WTC11 (cell line): ENCODE measurements at regions not wholly inside any gene's neighbourhood (a gene's known extent, or its start where the extent isn't known, plus 50 kb on each side); places are given as distances from the start of the nearest gene placed in this dataset.

ENCODE experiments used
- ATAC-seq: fragments of 200-7000 bp; cut with Tn5 transposase; 2 replicates; pipeline ENCODE4 v1.10.0; 2021; ENCODE audit warnings: mild to moderate bottlenecking, moderate library complexity
- CTCF ChIA-PET: fragments of 300-600 bp; sonication (Branson Sonifier 250); formaldehyde crosslinking; loops from one replicate; lab custom pipeline; 2021; ENCODE audit warnings: antibody characterized with exemption; lab: Charles Lee
- POLR2A ChIA-PET: fragments of 350-600 bp; sonication (Branson Sonifier 250); formaldehyde crosslinking; loops from one replicate; lab custom pipeline; 2021; ENCODE audit warnings: antibody characterized with exemption; lab: Charles Lee
- DNase-seq: peaks from one replicate; pipeline ENCODE4 v3.0.0; 2021; ENCODE audit warnings: low spot score
- H3K27ac Mint-ChIP-seq: 2 replicates; pipeline ENCODE4 v1.8.0; 2021; ENCODE audit warnings: mixed read lengths
- H3K27me3 Mint-ChIP-seq: 2 replicates; pipeline ENCODE4 v1.8.0; 2021; ENCODE audit warnings: low read depth, mild to moderate bottlenecking, moderate library complexity, mixed read lengths
- H3K36me3 Mint-ChIP-seq: 2 replicates; pipeline ENCODE4 v1.8.0; 2021; ENCODE audit warnings: mixed read lengths
- H3K4me1 Mint-ChIP-seq: 2 replicates; pipeline ENCODE4 v1.8.0; 2022; ENCODE audit warnings: mixed read lengths
- H3K4me3 Mint-ChIP-seq: 2 replicates; pipeline ENCODE4 v1.8.0; 2021; ENCODE audit warnings: mild to moderate bottlenecking, moderate library complexity, mixed read lengths
- H3K9me3 Mint-ChIP-seq: 2 replicates; pipeline ENCODE4 v1.8.0; 2021; ENCODE audit warnings: mixed read lengths
- ETV6 ChIP-seq: sonication (generic); formaldehyde crosslinking; IDR thresholded peaks from 2 replicates; pipeline ENCODE4 v1.8.1; 2022; ENCODE audit warnings: mild to moderate bottlenecking, missing genetic modification reagents
- FOXP1 ChIP-seq: sonication (generic); formaldehyde crosslinking; IDR thresholded peaks from 2 replicates; pipeline ENCODE4 v1.8.0; 2022; ENCODE audit warnings: missing genetic modification reagents, mild to moderate bottlenecking, moderate library complexity, borderline replicate concordance
- GTF2I ChIP-seq: fragments of 250-450 bp; sonication (Bioruptor Pico); conservative IDR thresholded peaks from 2 replicates; pipeline ENCODE4 v1.4.0; 2021; ENCODE audit warnings: mild to moderate bottlenecking
- JUN ChIP-seq: sonication (generic); formaldehyde crosslinking; IDR thresholded peaks from 2 replicates; pipeline ENCODE4 v1.8.0; 2023; ENCODE audit warnings: mild to moderate bottlenecking, missing genetic modification reagents
- KAT7 ChIP-seq: sonication (generic); formaldehyde crosslinking; IDR thresholded peaks from 2 replicates; pipeline ENCODE4 v1.8.1; 2023; ENCODE audit warnings: missing genetic modification reagents, mild to moderate bottlenecking, borderline replicate concordance
- NFATC4 ChIP-seq: fragments of 250-450 bp; sonication (Bioruptor Pico); IDR thresholded peaks from 2 replicates; pipeline ENCODE4 v1.9.0; 2021; ENCODE audit warnings: mild to moderate bottlenecking
- NR1H2 ChIP-seq: sonication (generic); formaldehyde crosslinking; IDR thresholded peaks from 2 replicates; pipeline ENCODE4 v1.9.0; 2021; ENCODE audit warnings: mild to moderate bottlenecking, moderate library complexity, missing genetic modification reagents
- NR2C2 ChIP-seq: sonication (generic); formaldehyde crosslinking; IDR thresholded peaks from 2 replicates; pipeline ENCODE4 v1.8.0; 2022; ENCODE audit warnings: mild to moderate bottlenecking, missing genetic modification reagents
- SP1 ChIP-seq: sonication (generic); formaldehyde crosslinking; conservative IDR thresholded peaks from 2 replicates; pipeline ENCODE4 v1.8.1; 2022; ENCODE audit warnings: missing genetic modification reagents
- TP53 ChIP-seq: sonication (generic); formaldehyde crosslinking; IDR thresholded peaks from 2 replicates; pipeline ENCODE4 v1.8.1; 2023; ENCODE audit warnings: mild to moderate bottlenecking, missing genetic modification reagents
- ZBTB21 ChIP-seq: sonication (generic); formaldehyde crosslinking; IDR thresholded peaks from 2 replicates; pipeline ENCODE4 v1.8.1; 2023; ENCODE audit warnings: mild to moderate bottlenecking, missing genetic modification reagents, borderline replicate concordance
- ZNF219 ChIP-seq: sonication (generic); formaldehyde crosslinking; IDR thresholded peaks from 2 replicates; pipeline ENCODE4 v1.8.0; 2023; ENCODE audit warnings: missing genetic modification reagents, mild to moderate bottlenecking, borderline replicate concordance
- ZNF317 ChIP-seq: sonication (generic); formaldehyde crosslinking; IDR thresholded peaks from 2 replicates; pipeline ENCODE4 v1.8.1; 2023; ENCODE audit warnings: low read depth, mild to moderate bottlenecking, moderate library complexity, missing genetic modification reagents, borderline replicate concordance
- ZNF671 ChIP-seq: fragments of 250-450 bp; sonication (Bioruptor Pico); IDR thresholded peaks from 2 replicates; pipeline ENCODE4 v1.8.0; 2021; ENCODE audit warnings: mild to moderate bottlenecking
- TF ChIP-seq, protein P1 (sequence below): sonication (generic); formaldehyde crosslinking; IDR thresholded peaks from 2 replicates; pipeline ENCODE4 v1.8.0; 2023; ENCODE audit warnings: mild to moderate bottlenecking, missing genetic modification reagents
- TF ChIP-seq, protein P2 (sequence below): sonication (generic); formaldehyde crosslinking; IDR thresholded peaks from 2 replicates; pipeline ENCODE4 v1.8.1; 2023; ENCODE audit warnings: mild to moderate bottlenecking, missing genetic modification reagents, moderate library complexity
- TF ChIP-seq, protein P3 (sequence below): fragments of 250-450 bp; sonication (Bioruptor Pico); IDR thresholded peaks from 2 replicates; pipeline ENCODE4 v1.9.0; 2021; ENCODE audit warnings: moderate library complexity, mild to moderate bottlenecking, inconsistent platforms, borderline replicate concordance
- TF ChIP-seq, protein P4 (sequence below): sonication (generic); formaldehyde crosslinking; IDR thresholded peaks from 2 replicates; pipeline ENCODE4 v1.8.1; 2022; ENCODE audit warnings: mild to moderate bottlenecking, missing genetic modification reagents, moderate library complexity, borderline replicate concordance
- TF ChIP-seq, protein P5 (sequence below): sonication (generic); formaldehyde crosslinking; IDR thresholded peaks from 2 replicates; pipeline ENCODE4 v1.8.0; 2022; ENCODE audit warnings: mild to moderate bottlenecking, missing genetic modification reagents

DNA sequence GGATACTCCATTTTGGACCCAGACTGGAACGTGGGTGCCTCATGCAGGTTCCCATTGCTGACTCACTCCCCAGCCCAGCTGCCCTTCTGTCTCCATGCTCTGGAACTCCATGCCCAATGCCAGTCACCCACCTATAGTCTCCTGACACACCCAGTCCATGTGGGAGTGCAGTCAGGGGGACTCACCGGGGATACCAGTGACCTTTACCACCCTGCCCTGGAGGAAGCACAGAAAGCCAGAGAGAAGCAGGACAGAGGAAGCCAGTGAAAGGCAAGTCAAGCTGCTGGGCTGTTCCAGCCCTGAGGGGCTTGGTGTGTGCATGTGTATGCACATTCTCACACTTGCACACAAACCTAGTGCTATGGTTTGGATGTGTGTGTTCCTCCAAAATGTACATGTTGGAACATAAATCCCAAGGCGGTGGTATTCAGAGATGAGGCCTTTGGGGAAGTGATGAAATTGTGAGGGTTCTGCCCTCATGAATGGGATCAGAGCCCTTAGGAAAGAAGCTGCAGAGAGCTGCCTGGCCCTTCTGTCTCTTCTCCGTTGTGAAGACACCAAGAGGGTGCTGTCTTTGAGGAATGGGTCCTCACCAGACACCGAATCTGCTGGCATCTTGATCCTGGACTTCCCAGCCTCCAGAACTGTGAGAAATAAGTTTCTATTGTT is 121.4 kb upstream of the MAFB start:
- Mint-ChIP-seq H3K36me3 (no peaks in the 10 kb centered on the region), H3K4me1 (no peaks in the 10 kb centered on the region), H3K27me3 (peaks cover 3% of the 10 kb centered on the region), H3K4me3 (no peak overlapping the region), H3K9me3 (no peaks in the 10 kb centered on the region), H3K27ac (no peak overlapping the region)
- ChIA-PET POLR2A (interaction anchor here (0.6 kb wide), 1 partner anchor 98 kb away, joined by 3 read pairs; no protein-coding TSS in a partner anchor), CTCF (interaction anchor here (1.2 to 2.6 kb wide), 5 partner anchors 17 to 153 kb away, joined by 3 to 8 read pairs (median 6); no protein-coding TSS in a partner anchor)
- ATAC-seq, result no peak
- TF ChIP-seq, protein P1, sequence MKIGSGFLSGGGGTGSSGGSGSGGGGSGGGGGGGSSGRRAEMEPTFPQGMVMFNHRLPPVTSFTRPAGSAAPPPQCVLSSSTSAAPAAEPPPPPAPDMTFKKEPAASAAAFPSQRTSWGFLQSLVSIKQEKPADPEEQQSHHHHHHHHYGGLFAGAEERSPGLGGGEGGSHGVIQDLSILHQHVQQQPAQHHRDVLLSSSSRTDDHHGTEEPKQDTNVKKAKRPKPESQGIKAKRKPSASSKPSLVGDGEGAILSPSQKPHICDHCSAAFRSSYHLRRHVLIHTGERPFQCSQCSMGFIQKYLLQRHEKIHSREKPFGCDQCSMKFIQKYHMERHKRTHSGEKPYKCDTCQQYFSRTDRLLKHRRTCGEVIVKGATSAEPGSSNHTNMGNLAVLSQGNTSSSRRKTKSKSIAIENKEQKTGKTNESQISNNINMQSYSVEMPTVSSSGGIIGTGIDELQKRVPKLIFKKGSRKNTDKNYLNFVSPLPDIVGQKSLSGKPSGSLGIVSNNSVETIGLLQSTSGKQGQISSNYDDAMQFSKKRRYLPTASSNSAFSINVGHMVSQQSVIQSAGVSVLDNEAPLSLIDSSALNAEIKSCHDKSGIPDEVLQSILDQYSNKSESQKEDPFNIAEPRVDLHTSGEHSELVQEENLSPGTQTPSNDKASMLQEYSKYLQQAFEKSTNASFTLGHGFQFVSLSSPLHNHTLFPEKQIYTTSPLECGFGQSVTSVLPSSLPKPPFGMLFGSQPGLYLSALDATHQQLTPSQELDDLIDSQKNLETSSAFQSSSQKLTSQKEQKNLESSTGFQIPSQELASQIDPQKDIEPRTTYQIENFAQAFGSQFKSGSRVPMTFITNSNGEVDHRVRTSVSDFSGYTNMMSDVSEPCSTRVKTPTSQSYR (CRISPR knock-in tag), result no peak
- no peak for TF ChIP-seq ETV6
- TF ChIP-seq, protein P2, sequence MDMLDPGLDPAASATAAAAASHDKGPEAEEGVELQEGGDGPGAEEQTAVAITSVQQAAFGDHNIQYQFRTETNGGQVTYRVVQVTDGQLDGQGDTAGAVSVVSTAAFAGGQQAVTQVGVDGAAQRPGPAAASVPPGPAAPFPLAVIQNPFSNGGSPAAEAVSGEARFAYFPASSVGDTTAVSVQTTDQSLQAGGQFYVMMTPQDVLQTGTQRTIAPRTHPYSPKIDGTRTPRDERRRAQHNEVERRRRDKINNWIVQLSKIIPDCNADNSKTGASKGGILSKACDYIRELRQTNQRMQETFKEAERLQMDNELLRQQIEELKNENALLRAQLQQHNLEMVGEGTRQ (CRISPR knock-in tag), result no peak
- TF ChIP-seq KAT7, result no peak
- no peak for TF ChIP-seq NR2C2 (CRISPR knock-in tag)
- TF ChIP-seq ZNF671 (CRISPR knock-in tag), result no peak
- TF ChIP-seq, protein P3, sequence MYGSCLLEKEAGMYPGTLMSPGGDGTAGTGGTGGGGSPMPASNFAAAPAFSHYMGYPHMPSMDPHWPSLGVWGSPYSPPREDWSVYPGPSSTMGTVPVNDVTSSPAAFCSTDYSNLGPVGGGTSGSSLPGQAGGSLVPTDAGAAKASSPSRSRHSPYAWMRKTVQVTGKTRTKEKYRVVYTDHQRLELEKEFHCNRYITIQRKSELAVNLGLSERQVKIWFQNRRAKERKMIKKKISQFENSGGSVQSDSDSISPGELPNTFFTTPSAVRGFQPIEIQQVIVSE, result no peak
- TF ChIP-seq SP1 (CRISPR knock-in tag), result no peak
- no peak for TF ChIP-seq JUN
- TF ChIP-seq GTF2I (CRISPR knock-in tag), result no peak
- no peak for TF ChIP-seq NR1H2 (CRISPR knock-in tag)
- TF ChIP-seq ZNF317, result no peak
- TF ChIP-seq ZNF219 (CRISPR knock-in tag), result no peak
- TF ChIP-seq ZBTB21 (CRISPR knock-in tag), result no peak
- TF ChIP-seq, protein P4, sequence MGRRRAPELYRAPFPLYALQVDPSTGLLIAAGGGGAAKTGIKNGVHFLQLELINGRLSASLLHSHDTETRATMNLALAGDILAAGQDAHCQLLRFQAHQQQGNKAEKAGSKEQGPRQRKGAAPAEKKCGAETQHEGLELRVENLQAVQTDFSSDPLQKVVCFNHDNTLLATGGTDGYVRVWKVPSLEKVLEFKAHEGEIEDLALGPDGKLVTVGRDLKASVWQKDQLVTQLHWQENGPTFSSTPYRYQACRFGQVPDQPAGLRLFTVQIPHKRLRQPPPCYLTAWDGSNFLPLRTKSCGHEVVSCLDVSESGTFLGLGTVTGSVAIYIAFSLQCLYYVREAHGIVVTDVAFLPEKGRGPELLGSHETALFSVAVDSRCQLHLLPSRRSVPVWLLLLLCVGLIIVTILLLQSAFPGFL, result no peak
- TF ChIP-seq, protein P5, sequence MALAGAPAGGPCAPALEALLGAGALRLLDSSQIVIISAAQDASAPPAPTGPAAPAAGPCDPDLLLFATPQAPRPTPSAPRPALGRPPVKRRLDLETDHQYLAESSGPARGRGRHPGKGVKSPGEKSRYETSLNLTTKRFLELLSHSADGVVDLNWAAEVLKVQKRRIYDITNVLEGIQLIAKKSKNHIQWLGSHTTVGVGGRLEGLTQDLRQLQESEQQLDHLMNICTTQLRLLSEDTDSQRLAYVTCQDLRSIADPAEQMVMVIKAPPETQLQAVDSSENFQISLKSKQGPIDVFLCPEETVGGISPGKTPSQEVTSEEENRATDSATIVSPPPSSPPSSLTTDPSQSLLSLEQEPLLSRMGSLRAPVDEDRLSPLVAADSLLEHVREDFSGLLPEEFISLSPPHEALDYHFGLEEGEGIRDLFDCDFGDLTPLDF, result no peak
- no peak for TF ChIP-seq NFATC4
- TF ChIP-seq TP53, result no peak
- TF ChIP-seq FOXP1 (CRISPR knock-in tag), result no peak
- DNase-seq, result no peak

DNA sequence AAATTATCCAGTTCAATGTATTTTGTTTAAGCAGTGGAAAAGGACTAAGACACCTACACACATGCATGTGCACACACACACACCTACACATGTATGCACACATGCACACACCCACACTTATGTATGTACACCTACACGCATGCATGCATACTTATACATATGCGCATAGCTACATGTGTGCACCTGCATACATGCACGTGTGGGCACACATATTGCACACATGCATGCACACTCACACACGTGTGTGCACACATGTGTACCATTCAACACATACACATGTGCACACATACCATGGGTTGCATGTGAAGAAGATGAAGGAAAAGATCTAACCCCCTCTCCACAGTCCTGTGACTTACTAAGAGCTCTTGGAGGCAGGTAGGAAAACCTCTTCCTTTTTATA is 122.0 kb upstream of the MAFB start:
- Mint-ChIP-seq H3K9me3 (no peaks in the 10 kb centered on the region), H3K27ac (no peak overlapping the region), H3K36me3 (no peaks in the 10 kb centered on the region), H3K4me1 (no peaks in the 10 kb centered on the region), H3K27me3 (no peaks in the 10 kb centered on the region), H3K4me3 (no peak overlapping the region)
- no peak for ATAC-seq
- TF ChIP-seq NFATC4, result no peak
- CTCF ChIA-PET, result interaction anchor here (1.0 to 2.6 kb wide), 9 partner anchors 14 to 152 kb away, joined by 3 to 14 read pairs (median 6); no protein-coding TSS in a partner anchor
- POLR2A ChIA-PET, result no interaction called here
- no peak for DNase-seq
